K562 (cell line): ENCODE measurements at regions not wholly inside any gene's neighbourhood (a gene's known extent, or its start where the extent isn't known, plus 50 kb on each side); places are given as distances from the start of the nearest gene placed in this dataset.

Experiments
- DPF2 ChIP-seq: fragments of 450-650 bp; IDR thresholded peaks from 2 replicates; pipeline ENCODE4 v1.6.1; 2016
- ETV1 ChIP-seq: fragments of 450-650 bp; conservative IDR thresholded peaks from 2 replicates; pipeline ENCODE4 v1.6.1; 2016; ENCODE audit warnings: missing genetic modification characterization, control low read depth, low read depth, missing compliant biosample characterization
- GTF2E2 ChIP-seq: fragments of 200-800 bp; sonication (Bioruptor generic); IDR thresholded peaks from 2 replicates; pipeline ENCODE4 v1.6.1; 2016; ENCODE audit warnings: missing genetic modification characterization, missing compliant biosample characterization
- HMG20A ChIP-seq: fragments of 450-650 bp; formaldehyde crosslinking; conservative IDR thresholded peaks from 2 replicates; pipeline ENCODE4 v1.4.0; 2020; ENCODE audit warnings: mild to moderate bottlenecking, mixed read lengths
- MECOM ChIP-seq: fragments of 250-450 bp; sonication (Bioruptor Pico); IDR thresholded peaks from 2 replicates; pipeline ENCODE4 v1.8.0; 2022; ENCODE audit warnings: inconsistent platforms
- MTA2 ChIP-seq: fragments of 450-650 bp; IDR thresholded peaks from 2 replicates; pipeline ENCODE4 v1.6.1; 2016; ENCODE audit warnings: low read depth
- NFRKB ChIP-seq: fragments of 450-650 bp; IDR thresholded peaks from 2 replicates; pipeline ENCODE4 v1.6.1; 2016; ENCODE audit warnings: low read depth
- PPARD ChIP-seq: fragments of 250-450 bp; sonication (Bioruptor Pico); IDR thresholded peaks from 2 replicates; pipeline ENCODE4 v1.8.0; 2022; ENCODE audit warnings: inconsistent platforms, mild to moderate bottlenecking, moderate library complexity
- STAG1 ChIP-seq: sonication (generic); formaldehyde crosslinking; IDR thresholded peaks from 2 replicates; pipeline ENCODE4 v1.5.0; 2020; ENCODE audit warnings: missing genetic modification reagents, borderline replicate concordance
- TEAD1 ChIP-seq, 2 experiments: fragments of 450-650 bp in 1 of 2; sonication (generic) in 1 of 2; formaldehyde crosslinking; IDR thresholded peaks; 2 replicates each; pipeline versions ENCODE4 v1.4.0 to v1.8.0; 2020 to 2022; ENCODE audit warnings: mild to moderate bottlenecking in 2 of 2, missing genetic modification reagents in 1 of 2
- ZC3H4 ChIP-seq: sonication (generic); formaldehyde crosslinking; IDR thresholded peaks from 2 replicates; pipeline ENCODE4 v1.9.0; 2021; ENCODE audit warnings: missing genetic modification reagents, borderline replicate concordance
- ZNF217 ChIP-seq: sonication (generic); formaldehyde crosslinking; IDR thresholded peaks from 2 replicates; pipeline ENCODE4 v1.8.0; 2022; ENCODE audit warnings: mild to moderate bottlenecking, missing genetic modification reagents
- ZNF253 ChIP-seq: fragments of 250-450 bp; sonication (Bioruptor Pico); conservative IDR thresholded peaks from 2 replicates; pipeline ENCODE4 v1.6.1; 2021; ENCODE audit warnings: mild to moderate bottlenecking
- ZNF766 ChIP-seq: fragments of 200-800 bp; sonication (Bioruptor generic); conservative IDR thresholded peaks from 2 replicates; pipeline ENCODE4 v1.6.1; 2016; ENCODE audit warnings: missing genetic modification characterization, missing compliant biosample characterization
- TF ChIP-seq, protein P1 (sequence below), 2 experiments: fragments of 450-650 bp in 1 of 2; sonication (generic) in 1 of 2; formaldehyde crosslinking in 1 of 2; IDR thresholded peaks; 2 replicates each; pipeline versions ENCODE4 v1.7.1 to v1.9.0; 2016 to 2022; ENCODE audit warnings: inconsistent platforms in 1 of 2, mild to moderate bottlenecking in 1 of 2, missing genetic modification reagents in 1 of 2
- TF ChIP-seq, protein P2 (sequence below): fragments of 450-650 bp; formaldehyde crosslinking; IDR thresholded peaks from 2 replicates; pipeline ENCODE4 v1.4.0; 2020; ENCODE audit warnings: mild to moderate bottlenecking, moderate library complexity

DNA sequence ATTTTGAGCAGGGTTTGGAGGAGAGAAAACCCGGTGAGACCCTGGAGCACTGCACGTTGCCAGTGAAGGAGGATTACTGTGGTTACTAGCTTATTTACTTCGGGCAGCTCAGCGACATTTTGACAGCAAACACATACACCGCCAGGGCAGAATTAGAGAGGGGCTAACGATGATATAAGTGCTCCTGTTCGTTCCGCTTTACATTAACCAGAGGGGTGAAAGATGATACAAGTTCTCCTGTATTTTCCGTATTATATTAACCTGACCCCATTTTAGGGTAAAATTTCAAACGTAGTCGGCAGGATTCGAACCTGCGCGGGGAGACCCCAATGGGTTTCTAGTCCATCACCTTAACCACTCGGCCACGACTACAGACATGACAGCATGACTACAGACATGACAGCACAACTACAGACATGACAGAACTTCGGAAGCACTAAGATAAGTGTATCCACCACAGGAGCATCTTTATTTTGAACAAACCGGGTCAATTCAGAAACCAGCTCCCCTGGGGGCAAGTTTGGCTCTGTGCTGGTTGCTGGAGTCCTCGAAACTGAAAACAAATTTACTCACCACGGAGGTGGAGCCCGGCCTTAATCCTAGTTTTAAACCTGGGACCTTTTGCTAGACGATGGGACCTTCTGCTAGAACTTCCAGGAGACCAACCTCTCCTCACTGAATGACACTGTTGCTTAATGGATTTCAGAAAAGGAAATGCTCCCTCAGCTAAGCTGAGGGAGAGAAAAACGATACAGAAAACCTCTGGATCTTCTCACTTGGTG lies 80.4 kb upstream of the ZNF184 start (continued):
- TF ChIP-seq, protein P1, sequence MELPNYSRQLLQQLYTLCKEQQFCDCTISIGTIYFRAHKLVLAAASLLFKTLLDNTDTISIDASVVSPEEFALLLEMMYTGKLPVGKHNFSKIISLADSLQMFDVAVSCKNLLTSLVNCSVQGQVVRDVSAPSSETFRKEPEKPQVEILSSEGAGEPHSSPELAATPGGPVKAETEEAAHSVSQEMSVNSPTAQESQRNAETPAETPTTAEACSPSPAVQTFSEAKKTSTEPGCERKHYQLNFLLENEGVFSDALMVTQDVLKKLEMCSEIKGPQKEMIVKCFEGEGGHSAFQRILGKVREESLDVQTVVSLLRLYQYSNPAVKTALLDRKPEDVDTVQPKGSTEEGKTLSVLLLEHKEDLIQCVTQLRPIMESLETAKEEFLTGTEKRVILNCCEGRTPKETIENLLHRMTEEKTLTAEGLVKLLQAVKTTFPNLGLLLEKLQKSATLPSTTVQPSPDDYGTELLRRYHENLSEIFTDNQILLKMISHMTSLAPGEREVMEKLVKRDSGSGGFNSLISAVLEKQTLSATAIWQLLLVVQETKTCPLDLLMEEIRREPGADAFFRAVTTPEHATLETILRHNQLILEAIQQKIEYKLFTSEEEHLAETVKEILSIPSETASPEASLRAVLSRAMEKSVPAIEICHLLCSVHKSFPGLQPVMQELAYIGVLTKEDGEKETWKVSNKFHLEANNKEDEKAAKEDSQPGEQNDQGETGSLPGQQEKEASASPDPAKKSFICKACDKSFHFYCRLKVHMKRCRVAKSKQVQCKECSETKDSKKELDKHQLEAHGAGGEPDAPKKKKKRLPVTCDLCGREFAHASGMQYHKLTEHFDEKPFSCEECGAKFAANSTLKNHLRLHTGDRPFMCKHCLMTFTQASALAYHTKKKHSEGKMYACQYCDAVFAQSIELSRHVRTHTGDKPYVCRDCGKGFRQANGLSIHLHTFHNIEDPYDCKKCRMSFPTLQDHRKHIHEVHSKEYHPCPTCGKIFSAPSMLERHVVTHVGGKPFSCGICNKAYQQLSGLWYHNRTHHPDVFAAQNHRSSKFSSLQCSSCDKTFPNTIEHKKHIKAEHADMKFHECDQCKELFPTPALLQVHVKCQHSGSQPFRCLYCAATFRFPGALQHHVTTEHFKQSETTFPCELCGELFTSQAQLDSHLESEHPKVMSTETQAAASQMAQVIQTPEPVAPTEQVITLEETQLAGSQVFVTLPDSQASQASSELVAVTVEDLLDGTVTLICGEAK (IDR thresholded peaks at IDR 0.05) = peak; percentile 78
- TF ChIP-seq, protein P1 (CRISPR knock-in tag; IDR thresholded peaks at IDR 0.05) = no peak
- TF ChIP-seq ZNF217 (CRISPR knock-in tag) (no peak), HMG20A (CRISPR knock-in tag) (no peak), ZNF766 (CRISPR knock-in tag) (peak; percentile 85), ZC3H4 (CRISPR knock-in tag) (no peak), MECOM (CRISPR knock-in tag) (peak; percentile 90), ZNF253 (CRISPR knock-in tag) (0 out of 2 replicates have a peak, but pooled peaks have one; percentile 20), NFRKB (peak; percentile 86), TEAD1 (CRISPR knock-in tag; IDR thresholded peaks at IDR 0.05) (peak; percentile 39 to 77; a peak in 1 of 4 replicates), GTF2E2 (tag) (0 out of 2 replicates have a peak, but pooled peaks have one; percentile 21), STAG1 (CRISPR knock-in tag) (no peak), MTA2 (no peak), ETV1 (peak; percentile 32; the same call in 1 of the 2 replicates), PPARD (CRISPR knock-in tag) (no peak), DPF2 (peak; percentile 27; the same call in 1 of the 2 replicates)
- TF ChIP-seq, protein P2, sequence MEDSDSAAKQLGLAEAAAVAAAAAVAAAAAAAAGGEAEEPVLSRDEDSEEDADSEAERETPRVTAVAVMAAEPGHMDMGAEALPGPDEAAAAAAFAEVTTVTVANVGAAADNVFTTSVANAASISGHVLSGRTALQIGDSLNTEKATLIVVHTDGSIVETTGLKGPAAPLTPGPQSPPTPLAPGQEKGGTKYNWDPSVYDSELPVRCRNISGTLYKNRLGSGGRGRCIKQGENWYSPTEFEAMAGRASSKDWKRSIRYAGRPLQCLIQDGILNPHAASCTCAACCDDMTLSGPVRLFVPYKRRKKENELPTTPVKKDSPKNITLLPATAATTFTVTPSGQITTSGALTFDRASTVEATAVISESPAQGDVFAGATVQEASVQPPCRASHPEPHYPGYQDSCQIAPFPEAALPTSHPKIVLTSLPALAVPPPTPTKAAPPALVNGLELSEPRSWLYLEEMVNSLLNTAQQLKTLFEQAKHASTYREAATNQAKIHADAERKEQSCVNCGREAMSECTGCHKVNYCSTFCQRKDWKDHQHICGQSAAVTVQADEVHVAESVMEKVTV = no peak; the same call in 1 of the 2 replicates
